HepG2 (cell line): ENCODE measurements at regions not wholly inside any gene's neighbourhood (a gene's known extent, or its start where the extent isn't known, plus 50 kb on each side); places are given as distances from the start of the nearest gene placed in this dataset.

Source experiments
- ATAC-seq: fragments of 200-7000 bp; cut with Tn5 transposase; 3 replicates; pipeline ENCODE4 v1.9.1; 2020; ENCODE audit warnings: mild to moderate bottlenecking, moderate library complexity
- BruUV-seq: library from RNA; stranded (reverse); fragments of 400-500 nt; replicated peaks from 2 replicates; lab custom pipeline; 2021; lab: Mats Ljungman, UMichigan
- CTCF ChIA-PET: fragments of 300-600 bp; formaldehyde crosslinking; extraction: SDS; loops from one replicate; lab custom pipeline; 2021; ENCODE audit warnings: low total read pairs, inconsistent platforms, low intra/inter-chr PET ratio; lab: Yijun Ruan, JAX
- POLR2A ChIA-PET: fragments of 350-600 bp; sonication (Branson Sonifier 250); formaldehyde crosslinking; loops from one replicate; lab custom pipeline; 2020; ENCODE audit warnings: antibody characterized with exemption, inconsistent platforms; lab: Yijun Ruan, JAX
- DNase-seq: peaks from one replicate; pipeline ENCODE4 v3.0.0-alpha.2; 2015; ENCODE audit warnings: low spot score
- FAIRE-seq: peaks from 3 replicates; lab custom pipeline; 2011; peaks lifted over from hg19 to GRCh38; lab: Jason Lieb, UNC
- H2AFZ ChIP-seq: one replicate; pipeline ENCODE4 v1.6.1; 2011; ENCODE audit warnings: low read length, inconsistent platforms
- H3K27ac ChIP-seq: fragments of 300-600 bp; 3 replicates; pipeline ENCODE4 v1.8.0; 2011; ENCODE audit warnings: mixed run types, mild to moderate bottlenecking, mixed read lengths, low read length, inconsistent platforms; ENCODE audit not compliant: insufficient read depth; ENCODE audit errors: extremely low read length
- H3K27me3 ChIP-seq, 2 experiments: fragments of 200-600 bp in 1 of 2; 2 replicates in 1 of 2; 3 replicates in 1 of 2; pipeline versions ENCODE4 v1.6.0 to v1.8.0; 2011; ENCODE audit warnings: low read length in 2 of 2, mild to moderate bottlenecking in 2 of 2, moderate library complexity in 2 of 2, inconsistent platforms in 1 of 2; ENCODE audit not compliant: insufficient read depth in 2 of 2, control insufficient read depth in 1 of 2
- H3K36me3 ChIP-seq, 2 experiments: fragments of 200-600 bp in 1 of 2; replicated peaks in 1 of 2; 2 replicates in 1 of 2; 3 replicates in 1 of 2; pipeline versions ENCODE4 v1.5.1 to v1.8.0; 2011; ENCODE audit warnings: low read length in 2 of 2, inconsistent platforms in 1 of 2; ENCODE audit not compliant: insufficient read depth in 2 of 2, control insufficient read depth in 1 of 2
- H3K4me1 ChIP-seq: 2 replicates; pipeline ENCODE4 v1.5.1; 2012; ENCODE audit warnings: low read length, inconsistent platforms; ENCODE audit not compliant: insufficient read depth
- H3K4me2 ChIP-seq: 2 replicates; pipeline ENCODE4 v1.6.0; 2011; ENCODE audit warnings: low read depth, low read length, inconsistent platforms
- H3K4me3 ChIP-seq, 3 experiments: fragments of 200-600 bp in 1 of 3; sonication (generic), shearing (Covaris generic) in 1 of 3; replicated peaks in 1 of 3; 2 replicates each; pipeline ENCODE4 v1.5.1; 2011 to 2016; ENCODE audit warnings: low read length in 3 of 3, inconsistent platforms in 2 of 3, low read depth in 2 of 3, mild to moderate bottlenecking in 2 of 3, control low read depth in 1 of 3, mixed read lengths in 1 of 3; ENCODE audit not compliant: insufficient read depth in 1 of 3
- H3K79me2 ChIP-seq: one replicate; pipeline ENCODE4 v1.6.1; 2011; ENCODE audit warnings: low read length, inconsistent platforms; ENCODE audit not compliant: insufficient read depth
- H3K9ac ChIP-seq: 2 replicates; pipeline ENCODE4 v1.6.0; 2011; ENCODE audit warnings: mild to moderate bottlenecking, low read depth, low read length, inconsistent platforms; ENCODE audit not compliant: insufficient read depth
- H3K9me3 ChIP-seq: 2 replicates; pipeline ENCODE4 v1.5.1; 2012; ENCODE audit warnings: mild to moderate bottlenecking, low read length
- H4K20me1 ChIP-seq: 2 replicates; pipeline ENCODE4 v1.6.0; 2011; ENCODE audit warnings: inconsistent platforms, mild to moderate bottlenecking, low read length, moderate library complexity; ENCODE audit not compliant: insufficient read depth
- HDAC6 ChIP-seq: fragments of 200-600 bp; sonication (generic); IDR thresholded peaks from 2 replicates; pipeline ENCODE4 v1.7.0; 2017; ENCODE audit warnings: mild to moderate bottlenecking, antibody characterized with exemption, low read length, low read depth
- KDM4B ChIP-seq: sonication (generic); formaldehyde crosslinking; IDR thresholded peaks from 2 replicates; pipeline ENCODE4 v1.4.0; 2020; ENCODE audit warnings: missing genetic modification reagents
- PCBP2 ChIP-seq: fragments of 200-400 bp; formaldehyde crosslinking; optimal IDR thresholded peaks from 2 replicates; pipeline ENCODE3; 2018; ENCODE audit warnings: low read length, low read depth; ENCODE audit not compliant: poor library complexity, severe bottlenecking
- ZFP36 ChIP-seq: fragments of 150-350 bp; IDR thresholded peaks from 2 replicates; pipeline ENCODE4 v1.6.1; 2018; ENCODE audit warnings: borderline replicate concordance, low read length, low read depth; ENCODE audit not compliant: partially characterized antibody
- ZNF142 ChIP-seq: sonication (generic); formaldehyde crosslinking; IDR thresholded peaks from 2 replicates; pipeline ENCODE4 v1.4.0; 2020; ENCODE audit warnings: missing genetic modification reagents
- WGBS: methylation state at CpG from one replicate; pipeline ENCODE4 v1.1.6; 2017; ENCODE audit warnings: low lambda C conversion rate; 5-methylcytosine and 5-hydroxymethylcytosine counted together
- in situ Hi-C: cut with HindIII; loops from 2 replicates; pipeline ENCODE4 v1.10.0; 2017; ENCODE audit warnings: low pct_unique_long_range_greater_than_20kb; ENCODE audit not compliant: extremely low pct_ligation_motif_present
- intact Hi-C: fragments of 100-400 bp; cut with micrococcal nuclease; formaldehyde crosslinking; loops from one replicate; pipeline ENCODE4 v1.10.0; 2022; ENCODE audit not compliant: unreplicated experiment

- TF ChIP-seq ZNF142 (CRISPR knock-in tag): no peak
Measured at GRCh38 chr10:28945959-28946358, 268.6 kb downstream of the BAMBI start (continued).

- 95% methylated on average over 2 of the region's 2 CpGs for WGBS
- CTCF ChIA-PET: no interaction called here
- no peak for DNase-seq
- H4K20me1 ChIP-seq: no peaks in the 10 kb centered on the region
- no peak for FAIRE-seq
- H3K4me2 ChIP-seq: no peak overlapping the region
- H3K9ac ChIP-seq: no peak overlapping the region
- no peak overlapping the region for H2AFZ ChIP-seq
- H3K36me3 ChIP-seq: no peaks in the 10 kb centered on the region
- no peaks in the 10 kb centered on the region for H3K9me3 ChIP-seq
- H3K27ac ChIP-seq: no peak overlapping the region
- H3K4me1 ChIP-seq: peaks cover 46% of the 10 kb centered on the region
- intact Hi-C loops (no loop called here), in situ Hi-C loops (no loop called here)
- H3K4me3 ChIP-seq: no peak overlapping the region
- no peaks in the 10 kb centered on the region for H3K27me3 ChIP-seq
- H3K79me2 ChIP-seq: no peaks in the 10 kb centered on the region
- no peak for ATAC-seq
- TF ChIP-seq ZFP36 (no peak), KDM4B (CRISPR knock-in tag) (no peak), PCBP2 (no peak), HDAC6 (no peak)
- TF ChIP-seq, all 625 proteins: peak for 0
- no TSS peak for BruUV-seq
- POLR2A ChIA-PET: interaction anchor here (0.9 kb wide), 1 partner anchor 269 kb away, joined by 3 read pairs; the partner anchor contains the start of gene BAMBI
Measured at GRCh38 chr10:28946479-28946878, 269.2 kb downstream of the BAMBI start.
